NCI-H1694 treated with DMSO at 0.1 percent for 48 hours (cell line): ENCODE measurements at regions not wholly inside any gene's neighbourhood (a gene's known extent, or its start where the extent isn't known, plus 50 kb on each side); places are given as distances from the start of the nearest gene placed in this dataset.

ENCODE experiments used
- DNase-seq: peaks from one replicate; lab custom pipeline; 2025; lab: John Stamatoyannopoulos, UW

GRCh38 chr12:116484807-116485206 lies 74.4 kb upstream of the MAP1LC3B2 start:
- DNase-seq = no peak

- no peak for DNase-seq
Measured at GRCh38 chr12:116489116-116489515, 70.1 kb upstream of the MAP1LC3B2 start.

- DNase-seq = no peak
Measured at GRCh38 chr12:116490471-116490870, 68.7 kb upstream of the MAP1LC3B2 start.

GRCh38 chr12:116492703-116493324 lies 66.4 kb upstream of the MAP1LC3B2 start:
- DNase-seq = no peak

- DNase-seq = no peak
Measured at GRCh38 chr12:116495260-116495659, 63.9 kb upstream of the MAP1LC3B2 start.

- DNase-seq = no peak
Measured at GRCh38 chr12:116497051-116497591, 62.1 kb upstream of the MAP1LC3B2 start.

GRCh38 chr12:116498471-116498870 lies 60.7 kb upstream of the MAP1LC3B2 start:
- DNase-seq = no peak

GRCh38 chr12:116502141-116502725 lies 56.9 kb upstream of the MAP1LC3B2 start:
- DNase-seq = no peak

GRCh38 chr12:116502989-116503496 lies 56.1 kb upstream of the MAP1LC3B2 start:
- DNase-seq = no peak

GRCh38 chr12:116504438-116504837 lies 54.7 kb upstream of the MAP1LC3B2 start:
- no peak for DNase-seq

GRCh38 chr12:116506697-116507064 lies 52.5 kb upstream of the MAP1LC3B2 start:
- no peak for DNase-seq

GRCh38 chr12:116508145-116509121 lies 50.7 kb upstream of the MAP1LC3B2 start:
- no peak for DNase-seq
